GM12873 (cell line): ENCODE measurements at regions not wholly inside any gene's neighbourhood (a gene's known extent, or its start where the extent isn't known, plus 50 kb on each side); places are given as distances from the start of the nearest gene placed in this dataset.

ENCODE experiments used
- TF ChIP-seq, protein P1 (sequence below): IDR thresholded peaks from 2 replicates; pipeline ENCODE4 v1.5.1; 2012; ENCODE audit warnings: low read depth, mild to moderate bottlenecking, moderate library complexity, low read length, control low read depth; ENCODE audit not compliant: insufficient read depth; ENCODE audit errors: missing control alignments

DNA sequence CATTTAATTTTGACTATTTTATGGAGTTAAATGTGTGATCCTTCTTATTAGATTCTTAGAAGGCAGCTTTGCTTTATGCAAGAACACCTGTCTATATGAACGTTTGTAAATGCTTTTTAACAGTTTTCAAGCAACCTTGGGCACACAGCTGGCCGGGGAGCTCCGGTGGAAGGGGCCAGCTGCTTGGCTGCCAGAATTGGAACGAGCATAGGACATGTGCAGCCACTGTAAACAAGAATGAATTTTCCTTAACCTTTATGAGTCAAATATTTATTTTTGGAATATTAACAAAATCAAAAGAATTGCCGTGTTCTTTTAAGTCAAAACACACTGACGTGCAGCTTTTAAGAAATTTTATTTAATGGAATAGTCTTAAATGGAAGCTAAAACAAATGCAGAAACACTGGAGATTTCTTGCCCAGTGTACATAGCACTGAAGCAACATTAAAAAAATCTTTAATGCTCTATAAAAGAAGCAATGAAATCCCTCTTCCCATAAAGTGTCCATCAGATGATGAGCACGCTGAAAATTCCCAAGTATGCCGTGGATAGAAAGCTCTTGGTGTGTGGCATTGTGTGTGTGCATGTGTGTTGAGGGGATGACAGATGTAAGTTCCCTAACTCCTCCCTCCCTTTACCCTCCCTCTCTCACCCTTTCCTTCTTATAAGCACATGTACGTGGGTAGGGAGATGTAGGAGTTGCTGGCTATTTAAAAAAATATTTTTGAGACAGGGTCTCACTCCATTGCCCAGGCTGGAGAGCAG is 208.9 kb upstream of the EXOC2 start:
- TF ChIP-seq, protein P1, sequence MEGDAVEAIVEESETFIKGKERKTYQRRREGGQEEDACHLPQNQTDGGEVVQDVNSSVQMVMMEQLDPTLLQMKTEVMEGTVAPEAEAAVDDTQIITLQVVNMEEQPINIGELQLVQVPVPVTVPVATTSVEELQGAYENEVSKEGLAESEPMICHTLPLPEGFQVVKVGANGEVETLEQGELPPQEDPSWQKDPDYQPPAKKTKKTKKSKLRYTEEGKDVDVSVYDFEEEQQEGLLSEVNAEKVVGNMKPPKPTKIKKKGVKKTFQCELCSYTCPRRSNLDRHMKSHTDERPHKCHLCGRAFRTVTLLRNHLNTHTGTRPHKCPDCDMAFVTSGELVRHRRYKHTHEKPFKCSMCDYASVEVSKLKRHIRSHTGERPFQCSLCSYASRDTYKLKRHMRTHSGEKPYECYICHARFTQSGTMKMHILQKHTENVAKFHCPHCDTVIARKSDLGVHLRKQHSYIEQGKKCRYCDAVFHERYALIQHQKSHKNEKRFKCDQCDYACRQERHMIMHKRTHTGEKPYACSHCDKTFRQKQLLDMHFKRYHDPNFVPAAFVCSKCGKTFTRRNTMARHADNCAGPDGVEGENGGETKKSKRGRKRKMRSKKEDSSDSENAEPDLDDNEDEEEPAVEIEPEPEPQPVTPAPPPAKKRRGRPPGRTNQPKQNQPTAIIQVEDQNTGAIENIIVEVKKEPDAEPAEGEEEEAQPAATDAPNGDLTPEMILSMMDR = no peak

DNA sequence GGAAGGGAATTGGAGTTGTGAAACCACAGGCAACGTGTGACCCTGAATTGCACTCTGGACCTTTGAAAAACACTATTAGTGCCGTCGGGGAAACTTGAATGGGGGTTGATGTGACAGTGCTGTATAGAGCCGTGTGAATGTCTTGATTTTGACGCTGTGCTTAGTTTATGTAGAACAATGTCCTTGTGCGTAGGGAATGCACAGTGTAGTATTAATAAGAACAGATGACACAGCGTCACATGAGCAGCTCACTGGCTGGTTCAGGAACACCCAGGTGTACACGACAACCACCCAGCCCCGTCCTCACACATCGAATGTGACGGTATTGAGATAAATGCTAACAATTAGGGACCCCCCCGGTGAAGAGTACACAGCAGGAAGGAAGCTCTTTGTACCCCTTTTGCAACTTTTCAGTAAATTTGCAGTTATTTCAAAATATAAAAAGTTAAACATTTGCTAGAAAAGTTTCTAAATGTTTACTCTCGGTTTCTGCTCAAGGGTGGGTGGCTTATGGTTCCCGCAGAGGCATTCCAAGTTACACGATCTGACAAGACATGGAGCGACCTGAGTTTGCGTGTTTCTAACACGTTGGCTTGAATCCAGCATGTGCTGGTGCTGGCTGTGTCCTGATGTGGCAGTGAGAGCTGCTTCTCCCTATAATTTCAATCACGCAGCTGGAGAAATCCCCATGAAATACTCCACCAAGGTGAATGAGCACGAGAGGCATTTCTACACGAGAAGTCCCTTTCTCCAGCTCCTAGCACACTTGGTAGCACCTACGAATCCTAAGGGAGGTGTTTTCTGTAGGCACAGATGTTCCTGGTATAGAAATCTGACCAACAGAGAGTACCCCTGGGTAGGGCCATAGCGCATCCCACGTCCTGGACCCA is 208.0 kb upstream of the EXOC2 start:
- TF ChIP-seq, protein P1 = no peak

DNA sequence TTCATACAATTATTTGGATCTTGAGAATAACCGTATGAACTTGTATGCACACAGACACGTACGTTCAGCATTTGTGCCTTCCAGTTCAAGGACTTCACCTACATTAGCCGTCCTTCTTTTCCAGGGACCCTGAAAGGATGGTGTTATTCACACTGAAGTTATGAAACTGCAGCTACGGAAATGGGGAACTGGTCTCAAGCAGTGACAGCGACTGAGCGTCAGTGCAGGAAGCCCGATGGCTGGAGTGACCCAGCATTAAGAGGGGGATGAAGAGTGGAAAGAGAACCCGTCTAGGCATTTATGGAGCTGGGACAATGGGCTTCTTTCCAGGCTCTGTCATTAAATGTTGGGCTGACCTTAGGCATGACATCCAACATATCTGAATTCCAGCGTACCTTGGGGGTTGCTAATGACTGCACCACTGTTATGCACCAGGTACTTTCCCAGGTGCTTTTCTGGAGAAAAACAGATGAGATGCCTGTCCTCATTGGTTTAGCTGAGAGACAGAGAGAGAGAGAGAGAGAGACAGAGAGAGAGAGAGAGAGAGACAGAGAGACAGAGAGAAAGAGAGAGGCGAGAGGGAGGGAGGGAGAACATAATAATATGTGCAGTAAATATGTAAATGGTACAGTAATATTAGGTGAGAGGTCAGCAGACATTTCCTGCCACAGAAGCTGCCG is 204.7 kb upstream of the EXOC2 start:
- TF ChIP-seq, protein P1 = no peak

DNA sequence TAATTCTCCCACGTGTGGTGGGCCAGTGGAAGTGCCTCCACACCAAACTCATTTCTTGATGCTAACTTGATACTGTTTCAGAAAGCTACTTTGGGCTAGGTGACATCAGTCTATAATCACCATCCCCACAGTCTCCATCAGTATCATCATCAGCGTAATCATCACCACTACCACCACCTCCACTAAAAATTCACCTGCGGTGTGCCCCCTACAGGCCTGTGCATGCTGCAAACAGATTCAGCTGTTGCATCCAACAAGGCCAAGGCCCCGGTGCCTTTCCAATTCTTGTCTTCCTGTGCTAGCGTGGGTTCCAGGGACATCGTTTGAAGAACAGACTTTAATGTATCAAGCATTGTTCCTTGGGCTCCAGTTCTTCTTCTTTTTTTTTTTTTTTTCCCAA is 201.3 kb upstream of the EXOC2 start:
- TF ChIP-seq, protein P1 = peak; percentile 39

DNA sequence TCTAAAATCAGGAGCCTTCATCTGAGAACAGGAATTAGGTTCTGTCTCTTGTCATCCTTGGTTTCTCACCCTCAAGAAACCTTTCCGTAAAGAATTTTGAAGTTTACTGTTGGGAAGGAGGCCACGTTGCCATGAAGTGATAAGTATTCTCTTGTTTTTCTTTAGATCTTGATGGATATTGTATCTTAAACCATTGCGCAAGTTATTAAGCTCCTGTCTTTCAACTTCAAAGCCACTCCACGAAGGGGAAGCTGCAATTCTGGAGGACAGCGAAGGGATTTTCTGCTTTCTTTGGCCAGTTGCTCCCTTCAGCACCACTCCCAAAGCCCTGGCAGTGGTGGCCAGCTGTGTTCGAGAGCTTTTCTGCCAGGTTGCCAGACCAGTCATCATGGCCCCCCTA is 198.1 kb upstream of the EXOC2 start:
- TF ChIP-seq, protein P1 = no peak

DNA sequence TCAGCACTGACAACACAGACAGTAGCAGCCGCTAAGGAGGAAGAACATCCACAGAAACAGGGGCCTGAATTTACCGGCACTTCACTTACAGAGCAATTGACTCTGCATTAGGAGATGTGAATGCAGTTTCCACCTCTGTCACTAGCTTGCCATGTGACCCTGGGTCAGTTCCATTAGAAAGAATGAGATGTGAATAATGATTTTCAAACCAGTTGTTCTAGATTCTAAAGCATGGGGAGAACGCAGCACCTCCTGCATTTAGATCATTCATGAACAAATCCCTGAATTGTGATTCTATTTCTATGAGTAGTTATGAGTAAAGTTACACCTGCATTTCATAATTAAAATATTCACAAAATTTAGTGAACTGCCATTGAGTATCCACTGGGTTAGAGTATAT is 197.3 kb upstream of the EXOC2 start:
- TF ChIP-seq, protein P1 = no peak
